ENCODE measurements at regions not wholly inside any gene's neighbourhood (a gene's known extent, or its start where the extent isn't known, plus 50 kb on each side); places are given as distances from the start of the nearest gene placed in this dataset.

DNA sequence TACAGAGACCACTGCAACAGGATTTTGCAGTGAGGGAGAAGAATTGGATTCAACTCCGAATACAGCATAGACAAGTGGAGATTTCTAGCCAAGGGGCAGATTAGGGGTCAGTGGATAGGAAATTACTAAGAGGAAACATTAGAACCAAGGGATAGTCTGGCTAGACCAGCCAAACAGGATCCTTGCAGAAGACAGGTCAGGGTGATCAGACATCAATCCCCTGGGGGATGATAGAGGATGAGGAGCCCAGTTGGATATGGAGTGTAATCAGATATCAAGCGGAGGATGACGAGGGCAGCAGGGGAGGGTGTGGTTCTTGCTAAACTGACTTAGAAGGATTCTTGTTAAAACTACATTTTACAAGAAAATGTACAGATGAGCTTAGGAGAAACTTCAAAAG lies 424.4 kb downstream of the DAD1 start:
- Histone ChIP-seq H3K36me3 (ENCODE audit: control insufficient read depth in 1 of 2, insufficient read depth in 2 of 2, low read length in 2 of 2) (no peaks in the 10 kb centered on the region), H3K4me2 (ENCODE audit: low read length) (no peak overlapping the region), H3K4me1 (ENCODE audit: control insufficient read depth in 1 of 2, insufficient read depth in 2 of 2, low read length in 2 of 2) (no peaks in the 10 kb centered on the region), H4K20me1 (ENCODE audit: insufficient read depth) (no peaks in the 10 kb centered on the region), H3K27ac (ENCODE audit: low read depth, low read length) (no peak overlapping the region), H3K79me2 (ENCODE audit: insufficient read depth, low read length) (no peaks in the 10 kb centered on the region), H3K9ac (ENCODE audit: low read length) (no peak overlapping the region), H2AFZ (ENCODE audit: low read depth, low read length, poor library complexity, severe bottlenecking) (no peak overlapping the region), H3K9me3 (ENCODE audit: control insufficient read depth in 1 of 2, insufficient read depth in 1 of 2, low read depth in 1 of 2, low read length in 2 of 2) (no peaks in the 10 kb centered on the region), H3K27me3 (ENCODE audit: insufficient read depth, low read length) (peaks cover 35% of the 10 kb centered on the region; the same call in 1 of the 2 replicates), H3K4me3 (replicated peaks in 1 of 2; ENCODE audit: low read depth in 1 of 2, low read length in 2 of 2) (no peak overlapping the region), H3K9me2 (ENCODE audit: insufficient read depth) (no peaks in the 10 kb centered on the region)
- ATAC-seq (no peak), DNase-seq (ENCODE audit: low read depth, low spot score) (no peak)
- CTCF ChIA-PET, result interaction anchor here (1.1 to 2.0 kb wide), 2 partner anchors 7 to 36 kb away, joined by 3 to 4 read pairs; no protein-coding TSS in a partner anchor
- RAD21 ChIA-PET (ENCODE audit: low non-redundant PET in 1 of 2, low total read pairs in 2 of 2, uncharacterized antibody in 2 of 2, unreplicated experiment in 2 of 2), result no interaction called here
- POLR2A ChIA-PET, result no interaction called here
- BruUV-seq (replicated peaks), result no TSS peak
- TF ChIP-seq, protein P1, sequence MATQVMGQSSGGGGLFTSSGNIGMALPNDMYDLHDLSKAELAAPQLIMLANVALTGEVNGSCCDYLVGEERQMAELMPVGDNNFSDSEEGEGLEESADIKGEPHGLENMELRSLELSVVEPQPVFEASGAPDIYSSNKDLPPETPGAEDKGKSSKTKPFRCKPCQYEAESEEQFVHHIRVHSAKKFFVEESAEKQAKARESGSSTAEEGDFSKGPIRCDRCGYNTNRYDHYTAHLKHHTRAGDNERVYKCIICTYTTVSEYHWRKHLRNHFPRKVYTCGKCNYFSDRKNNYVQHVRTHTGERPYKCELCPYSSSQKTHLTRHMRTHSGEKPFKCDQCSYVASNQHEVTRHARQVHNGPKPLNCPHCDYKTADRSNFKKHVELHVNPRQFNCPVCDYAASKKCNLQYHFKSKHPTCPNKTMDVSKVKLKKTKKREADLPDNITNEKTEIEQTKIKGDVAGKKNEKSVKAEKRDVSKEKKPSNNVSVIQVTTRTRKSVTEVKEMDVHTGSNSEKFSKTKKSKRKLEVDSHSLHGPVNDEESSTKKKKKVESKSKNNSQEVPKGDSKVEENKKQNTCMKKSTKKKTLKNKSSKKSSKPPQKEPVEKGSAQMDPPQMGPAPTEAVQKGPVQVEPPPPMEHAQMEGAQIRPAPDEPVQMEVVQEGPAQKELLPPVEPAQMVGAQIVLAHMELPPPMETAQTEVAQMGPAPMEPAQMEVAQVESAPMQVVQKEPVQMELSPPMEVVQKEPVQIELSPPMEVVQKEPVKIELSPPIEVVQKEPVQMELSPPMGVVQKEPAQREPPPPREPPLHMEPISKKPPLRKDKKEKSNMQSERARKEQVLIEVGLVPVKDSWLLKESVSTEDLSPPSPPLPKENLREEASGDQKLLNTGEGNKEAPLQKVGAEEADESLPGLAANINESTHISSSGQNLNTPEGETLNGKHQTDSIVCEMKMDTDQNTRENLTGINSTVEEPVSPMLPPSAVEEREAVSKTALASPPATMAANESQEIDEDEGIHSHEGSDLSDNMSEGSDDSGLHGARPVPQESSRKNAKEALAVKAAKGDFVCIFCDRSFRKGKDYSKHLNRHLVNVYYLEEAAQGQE (IDR thresholded peaks at IDR 0.05; ENCODE audit: low read depth), result no peak
- TF ChIP-seq, protein P2, sequence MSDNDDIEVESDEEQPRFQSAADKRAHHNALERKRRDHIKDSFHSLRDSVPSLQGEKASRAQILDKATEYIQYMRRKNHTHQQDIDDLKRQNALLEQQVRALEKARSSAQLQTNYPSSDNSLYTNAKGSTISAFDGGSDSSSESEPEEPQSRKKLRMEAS (IDR thresholded peaks at IDR 0.05), result no peak
- intact Hi-C loops (cut with micrococcal nuclease), result no loop called here

DNA sequence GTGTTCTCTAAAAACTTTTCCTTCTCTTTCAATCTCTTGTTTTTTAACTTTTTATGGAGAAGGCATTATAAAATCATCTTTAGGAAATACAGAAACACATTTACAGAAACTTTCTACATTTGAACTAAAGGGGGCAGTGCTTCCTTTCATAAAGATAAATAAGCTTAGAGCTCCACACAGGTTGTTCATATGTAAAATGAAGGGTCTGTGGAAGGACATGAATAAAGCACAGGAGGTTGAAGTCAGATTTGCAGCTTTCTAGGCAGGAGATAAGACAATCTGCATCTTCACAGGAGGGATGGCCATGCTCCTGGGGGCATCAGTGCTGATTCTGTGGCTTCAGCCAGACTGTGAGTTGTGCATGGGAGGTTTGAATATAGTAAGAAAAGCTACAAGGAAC lies 426.0 kb downstream of the DAD1 start:
- DNase-seq (ENCODE audit: low read depth, low spot score) (no peak), ATAC-seq (no peak)
- Histone ChIP-seq H2AFZ (ENCODE audit: low read depth, low read length, poor library complexity, severe bottlenecking) (no peak overlapping the region), H3K27me3 (ENCODE audit: insufficient read depth, low read length) (peaks cover 38% of the 10 kb centered on the region; the same call in 1 of the 2 replicates), H3K4me1 (ENCODE audit: control insufficient read depth in 1 of 2, insufficient read depth in 2 of 2, low read length in 2 of 2) (no peaks in the 10 kb centered on the region), H3K79me2 (ENCODE audit: insufficient read depth, low read length) (no peaks in the 10 kb centered on the region), H4K20me1 (ENCODE audit: insufficient read depth) (no peaks in the 10 kb centered on the region), H3K4me2 (ENCODE audit: low read length) (no peak overlapping the region), H3K9me2 (ENCODE audit: insufficient read depth) (no peaks in the 10 kb centered on the region), H3K9me3 (ENCODE audit: control insufficient read depth in 1 of 2, insufficient read depth in 1 of 2, low read depth in 1 of 2, low read length in 2 of 2) (no peaks in the 10 kb centered on the region), H3K36me3 (ENCODE audit: control insufficient read depth in 1 of 2, insufficient read depth in 2 of 2, low read length in 2 of 2) (no peaks in the 10 kb centered on the region), H3K27ac (ENCODE audit: low read depth, low read length) (no peak overlapping the region), H3K4me3 (replicated peaks in 1 of 2; ENCODE audit: low read depth in 1 of 2, low read length in 2 of 2) (no peak overlapping the region), H3K9ac (ENCODE audit: low read length) (no peak overlapping the region)
- ChIA-PET CTCF (interaction anchor here (0.8 to 1.8 kb wide), 13 partner anchors 9 to 309 kb away, joined by 3 to 11 read pairs (median 5); no protein-coding TSS in a partner anchor), POLR2A (no interaction called here), RAD21 (ENCODE audit: low non-redundant PET in 1 of 2, low total read pairs in 2 of 2, uncharacterized antibody in 2 of 2, unreplicated experiment in 2 of 2) (no interaction called here)
- intact Hi-C loops (cut with micrococcal nuclease), result no loop called here
- BruUV-seq (replicated peaks), result no TSS peak
- no peak for TF ChIP-seq POLR2AphosphoS5 (IDR thresholded peaks at IDR 0.05; ENCODE audit: low read depth, low read length)
- TF ChIP-seq, protein P3, sequence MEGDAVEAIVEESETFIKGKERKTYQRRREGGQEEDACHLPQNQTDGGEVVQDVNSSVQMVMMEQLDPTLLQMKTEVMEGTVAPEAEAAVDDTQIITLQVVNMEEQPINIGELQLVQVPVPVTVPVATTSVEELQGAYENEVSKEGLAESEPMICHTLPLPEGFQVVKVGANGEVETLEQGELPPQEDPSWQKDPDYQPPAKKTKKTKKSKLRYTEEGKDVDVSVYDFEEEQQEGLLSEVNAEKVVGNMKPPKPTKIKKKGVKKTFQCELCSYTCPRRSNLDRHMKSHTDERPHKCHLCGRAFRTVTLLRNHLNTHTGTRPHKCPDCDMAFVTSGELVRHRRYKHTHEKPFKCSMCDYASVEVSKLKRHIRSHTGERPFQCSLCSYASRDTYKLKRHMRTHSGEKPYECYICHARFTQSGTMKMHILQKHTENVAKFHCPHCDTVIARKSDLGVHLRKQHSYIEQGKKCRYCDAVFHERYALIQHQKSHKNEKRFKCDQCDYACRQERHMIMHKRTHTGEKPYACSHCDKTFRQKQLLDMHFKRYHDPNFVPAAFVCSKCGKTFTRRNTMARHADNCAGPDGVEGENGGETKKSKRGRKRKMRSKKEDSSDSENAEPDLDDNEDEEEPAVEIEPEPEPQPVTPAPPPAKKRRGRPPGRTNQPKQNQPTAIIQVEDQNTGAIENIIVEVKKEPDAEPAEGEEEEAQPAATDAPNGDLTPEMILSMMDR (IDR thresholded peaks at IDR 0.05 in 2 of 3, conservative IDR thresholded peaks at IDR 0.05 in 1 of 3; ENCODE audit: borderline replicate concordance in 1 of 3, insufficient read depth in 1 of 3, low read depth in 2 of 3, low read length in 2 of 3), result peak in 1 of 3 experiments; percentile 44; a peak in 2 of 6 replicates
- TF ChIP-seq, protein P4, sequence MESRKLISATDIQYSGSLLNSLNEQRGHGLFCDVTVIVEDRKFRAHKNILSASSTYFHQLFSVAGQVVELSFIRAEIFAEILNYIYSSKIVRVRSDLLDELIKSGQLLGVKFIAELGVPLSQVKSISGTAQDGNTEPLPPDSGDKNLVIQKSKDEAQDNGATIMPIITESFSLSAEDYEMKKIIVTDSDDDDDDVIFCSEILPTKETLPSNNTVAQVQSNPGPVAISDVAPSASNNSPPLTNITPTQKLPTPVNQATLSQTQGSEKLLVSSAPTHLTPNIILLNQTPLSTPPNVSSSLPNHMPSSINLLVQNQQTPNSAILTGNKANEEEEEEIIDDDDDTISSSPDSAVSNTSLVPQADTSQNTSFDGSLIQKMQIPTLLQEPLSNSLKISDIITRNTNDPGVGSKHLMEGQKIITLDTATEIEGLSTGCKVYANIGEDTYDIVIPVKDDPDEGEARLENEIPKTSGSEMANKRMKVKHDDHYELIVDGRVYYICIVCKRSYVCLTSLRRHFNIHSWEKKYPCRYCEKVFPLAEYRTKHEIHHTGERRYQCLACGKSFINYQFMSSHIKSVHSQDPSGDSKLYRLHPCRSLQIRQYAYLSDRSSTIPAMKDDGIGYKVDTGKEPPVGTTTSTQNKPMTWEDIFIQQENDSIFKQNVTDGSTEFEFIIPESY (IDR thresholded peaks at IDR 0.05; ENCODE audit: extremely low read depth, insufficient replicate concordance, low read length), result no peak
- TF ChIP-seq SP1 (IDR thresholded peaks at IDR 0.05; ENCODE audit: low read depth), result no peak
- TF ChIP-seq ZNF274 (IDR thresholded peaks at IDR 0.05; ENCODE audit: low read depth, low read length), result no peak
